ENCODE measurements at regions not wholly inside any gene's neighbourhood (a gene's known extent, or its start where the extent isn't known, plus 50 kb on each side); places are given as distances from the start of the nearest gene placed in this dataset.

- no peak overlapping the region for H3K27ac ChIP-seq (ENCODE audit: low read depth in 1 of 2, low read length in 1 of 2)
- no peak for TF ChIP-seq CTCF (IDR thresholded peaks at IDR 0.05; ENCODE audit: control extremely low read depth, extremely low read depth)
- H3K9me3 ChIP-seq (ENCODE audit: control insufficient read depth in 4 of 4, insufficient read depth in 3 of 4, low read length in 3 of 4), result no peaks in the 10 kb centered on the region
- no peaks in the 10 kb centered on the region for H3K27me3 ChIP-seq (ENCODE audit: control insufficient read depth in 3 of 3, insufficient read depth in 3 of 3, low read length in 2 of 3)
- no peak overlapping the region for H3K9ac ChIP-seq (ENCODE audit: insufficient read depth in 1 of 2, low read length in 2 of 2)
- H3K4me3 ChIP-seq, result no peak overlapping the region
- H3K4me1 ChIP-seq (ENCODE audit: control insufficient read depth in 5 of 5, insufficient read depth in 5 of 5, low read length in 5 of 5), result no peaks in the 10 kb centered on the region
- no peak for DNase-seq
- no peak for ATAC-seq (ENCODE audit: insufficient read depth, low FRiP score)
- no peaks in the 10 kb centered on the region for H3K36me3 ChIP-seq (ENCODE audit: control insufficient read depth in 4 of 4, insufficient read depth in 4 of 4, low read length in 4 of 4)
- 65 to 73% methylated on average over 4 of the region's 4 CpGs for WGBS, 2 donors
These were observed 190.6 kb upstream of the GRIA1 start for GRCh38 chr5:153299891-153300290.

GRCh38 chr5:153308282-153308681 lies 182.2 kb upstream of the GRIA1 start:
- Histone ChIP-seq H3K9me3 (ENCODE audit: control insufficient read depth in 4 of 4, insufficient read depth in 3 of 4, low read length in 3 of 4) (no peaks in the 10 kb centered on the region), H3K9ac (ENCODE audit: insufficient read depth in 1 of 2, low read length in 2 of 2) (no peak overlapping the region), H3K27me3 (ENCODE audit: control insufficient read depth in 3 of 3, insufficient read depth in 3 of 3, low read length in 2 of 3) (no peaks in the 10 kb centered on the region), H3K4me3 (no peak overlapping the region), H3K36me3 (ENCODE audit: control insufficient read depth in 4 of 4, insufficient read depth in 4 of 4, low read length in 4 of 4) (no peaks in the 10 kb centered on the region), H3K4me1 (ENCODE audit: control insufficient read depth in 5 of 5, insufficient read depth in 5 of 5, low read length in 5 of 5) (no peaks in the 10 kb centered on the region), H3K27ac (ENCODE audit: low read depth in 1 of 2, low read length in 1 of 2) (no peak overlapping the region)
- DNase-seq (no peak), ATAC-seq (ENCODE audit: insufficient read depth, low FRiP score) (no peak)
- WGBS, 2 donors, result 38 to 43% methylated on average over 1 of the region's 1 CpG
- TF ChIP-seq CTCF (IDR thresholded peaks at IDR 0.05; ENCODE audit: control extremely low read depth, extremely low read depth), result no peak

- Histone ChIP-seq H3K4me1 (ENCODE audit: control insufficient read depth in 5 of 5, insufficient read depth in 5 of 5, low read length in 5 of 5) (no peaks in the 10 kb centered on the region), H3K27ac (ENCODE audit: low read depth in 1 of 2, low read length in 1 of 2) (no peak overlapping the region), H3K27me3 (ENCODE audit: control insufficient read depth in 3 of 3, insufficient read depth in 3 of 3, low read length in 2 of 3) (no peaks in the 10 kb centered on the region), H3K9ac (ENCODE audit: insufficient read depth in 1 of 2, low read length in 2 of 2) (no peak overlapping the region), H3K9me3 (ENCODE audit: control insufficient read depth in 4 of 4, insufficient read depth in 3 of 4, low read length in 3 of 4) (no peaks in the 10 kb centered on the region), H3K4me3 (no peak overlapping the region), H3K36me3 (ENCODE audit: control insufficient read depth in 4 of 4, insufficient read depth in 4 of 4, low read length in 4 of 4) (no peaks in the 10 kb centered on the region)
- WGBS, 2 donors, result 71 to 73% methylated on average over 4 of the region's 4 CpGs
- DNase-seq (no peak), ATAC-seq (ENCODE audit: insufficient read depth, low FRiP score) (no peak)
- TF ChIP-seq CTCF (IDR thresholded peaks at IDR 0.05; ENCODE audit: control extremely low read depth, extremely low read depth), result no peak
These were observed 171.9 kb upstream of the GRIA1 start for GRCh38 chr5:153318556-153318955.

- Histone ChIP-seq H3K27me3 (ENCODE audit: control insufficient read depth in 3 of 3, insufficient read depth in 3 of 3, low read length in 2 of 3) (no peaks in the 10 kb centered on the region), H3K36me3 (ENCODE audit: control insufficient read depth in 4 of 4, insufficient read depth in 4 of 4, low read length in 4 of 4) (no peaks in the 10 kb centered on the region), H3K9me3 (ENCODE audit: control insufficient read depth in 4 of 4, insufficient read depth in 3 of 4, low read length in 3 of 4) (no peaks in the 10 kb centered on the region), H3K4me3 (no peak overlapping the region), H3K4me1 (ENCODE audit: control insufficient read depth in 5 of 5, insufficient read depth in 5 of 5, low read length in 5 of 5) (no peaks in the 10 kb centered on the region), H3K27ac (ENCODE audit: low read depth in 1 of 2, low read length in 1 of 2) (no peak overlapping the region), H3K9ac (ENCODE audit: insufficient read depth in 1 of 2, low read length in 2 of 2) (no peak overlapping the region)
- DNase-seq, result no peak
- no peak for TF ChIP-seq CTCF (IDR thresholded peaks at IDR 0.05; ENCODE audit: control extremely low read depth, extremely low read depth)
- 87 to 92% methylated on average over 1 of the region's 1 CpG for WGBS, 2 donors
- ATAC-seq (ENCODE audit: insufficient read depth, low FRiP score), result no peak
These were observed 169.0 kb upstream of the GRIA1 start for GRCh38 chr5:153321478-153321877.

Data from lung (tissue), 11 donors.